Activated CD4-positive, alpha-beta T cell treated with anti-CD3 and anti-CD28 coated beads, Interleukin-2, amount 10 ng/mL, durations not matched to agents 24 days and 14 days (primary cell): ENCODE measurements at regions not wholly inside any gene's neighbourhood (a gene's known extent, or its start where the extent isn't known, plus 50 kb on each side); places are given as distances from the start of the nearest gene placed in this dataset.
A peak's percentile ranks its signal among the peaks of the same experiment; 100 is the strongest.
"Not testable (repeated sequence)": the region's sequence is repeated elsewhere in the genome, so short reads cannot be mapped to it uniquely, and the experiment has no call there.

Source experiments
- DNase-seq: peaks from one replicate; pipeline ENCODE4 v3.0.0; 2022
- H3K27ac Mint-ChIP-seq: one replicate; pipeline ENCODE4 v1.8.0; 2022; ENCODE audit warnings: mild to moderate bottlenecking, mixed read lengths
- H3K27me3 Mint-ChIP-seq: one replicate; pipeline ENCODE4 v1.8.0; 2022; ENCODE audit warnings: mixed read lengths
- H3K36me3 Mint-ChIP-seq: one replicate; pipeline ENCODE4 v1.8.0; 2022; ENCODE audit warnings: low read depth, mild to moderate bottlenecking, mixed read lengths
- H3K4me1 Mint-ChIP-seq: one replicate; pipeline ENCODE4 v1.8.0; 2021; ENCODE audit warnings: mixed read lengths
- H3K4me3 Mint-ChIP-seq: one replicate; pipeline ENCODE4 v1.8.0; 2022; ENCODE audit warnings: mild to moderate bottlenecking, moderate library complexity, mixed read lengths
- H3K9me3 Mint-ChIP-seq: one replicate; pipeline ENCODE4 v1.8.0; 2021; ENCODE audit warnings: mixed read lengths
- intact Hi-C: fragments of 100-400 bp; cut with micrococcal nuclease; formaldehyde crosslinking; loops from one replicate; pipeline ENCODE4 v1.15.1; 2023

DNA sequence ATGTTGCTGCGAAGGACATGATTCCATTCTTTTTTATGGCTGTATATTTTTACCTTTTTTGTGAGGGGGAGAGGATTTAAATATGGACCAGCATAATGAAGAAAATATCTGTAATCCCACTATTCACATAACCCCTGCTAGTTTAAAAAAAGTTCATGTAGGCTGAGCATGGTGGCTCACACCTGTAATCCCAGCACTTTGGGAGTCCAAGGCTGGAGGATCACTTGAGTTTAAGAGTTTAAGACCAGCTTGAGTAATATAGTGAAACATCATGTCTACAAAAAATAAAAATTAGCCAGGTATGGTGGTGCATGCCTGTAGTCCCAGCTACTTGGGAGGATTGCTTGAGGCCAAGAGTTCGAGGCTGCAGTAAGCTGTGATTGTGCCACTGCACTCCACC, 99.8 kb upstream of the TPTE start:
- H3K36me3 Mint-ChIP-seq, H3K27ac Mint-ChIP-seq, H3K9me3 Mint-ChIP-seq, H3K4me1 Mint-ChIP-seq, H3K27me3 Mint-ChIP-seq, H3K4me3 Mint-ChIP-seq, intact Hi-C loops: not testable (repeated sequence)
- DNase-seq: peak; percentile 51

DNA sequence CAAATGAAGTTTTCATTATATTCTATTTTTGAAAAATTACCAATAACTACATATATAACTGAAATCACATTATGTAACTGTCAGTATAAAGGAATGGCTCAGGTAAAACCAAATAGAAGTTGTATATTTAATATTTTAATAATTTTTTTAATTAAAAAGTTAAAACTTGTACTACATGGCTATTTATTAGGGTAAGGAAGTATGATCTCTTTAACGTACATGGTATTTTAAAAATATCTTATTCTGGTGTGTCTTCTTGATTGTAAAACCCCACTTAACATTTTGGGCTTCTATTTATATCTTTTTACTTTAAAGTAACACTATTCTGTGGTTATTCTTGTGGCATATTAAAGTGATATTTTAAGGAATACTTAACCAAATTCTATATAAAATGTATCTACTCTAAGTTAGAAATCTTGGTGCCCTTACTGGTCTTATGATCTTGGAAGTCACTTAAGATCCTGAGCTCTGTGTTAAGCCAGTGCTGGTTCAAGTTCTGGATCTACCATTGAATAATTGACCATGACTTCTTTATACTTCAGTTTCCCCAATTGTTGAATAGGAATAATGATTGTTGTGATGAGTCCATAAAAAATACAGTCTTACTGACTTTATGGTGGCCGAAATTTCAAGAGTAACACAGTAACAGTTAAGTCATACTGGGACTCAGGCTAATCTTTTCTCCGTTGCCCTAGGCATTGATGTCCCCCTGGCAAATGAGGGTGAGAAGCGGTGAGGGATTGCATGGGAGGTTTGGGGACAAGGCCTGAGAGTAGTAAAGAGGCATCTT, 97.1 kb upstream of the TPTE start:
- DNase-seq: peak; percentile 60
- H3K4me3 Mint-ChIP-seq, H3K27me3 Mint-ChIP-seq, H3K27ac Mint-ChIP-seq, H3K9me3 Mint-ChIP-seq, H3K4me1 Mint-ChIP-seq, intact Hi-C loops, H3K36me3 Mint-ChIP-seq: not testable (repeated sequence)

- H3K27me3 Mint-ChIP-seq, DNase-seq, H3K4me1 Mint-ChIP-seq, H3K36me3 Mint-ChIP-seq, H3K9me3 Mint-ChIP-seq, intact Hi-C loops, H3K27ac Mint-ChIP-seq, H3K4me3 Mint-ChIP-seq: not testable (repeated sequence)
Measured at GRCh38 chr21:10424887-10425145, 96.6 kb upstream of the TPTE start.

- H3K27ac Mint-ChIP-seq: no peak overlapping the region
- intact Hi-C loops: no loop called here
- peak; percentile 55 for DNase-seq
- no peaks in the 10 kb centered on the region for H3K4me1 Mint-ChIP-seq
- H3K9me3 Mint-ChIP-seq: no peaks in the 10 kb centered on the region
- H3K27me3 Mint-ChIP-seq: no peaks in the 10 kb centered on the region
- H3K36me3 Mint-ChIP-seq: no peaks in the 10 kb centered on the region
- H3K4me3 Mint-ChIP-seq: no peak overlapping the region
Measured at GRCh38 chr21:10425856-10426255, 95.5 kb upstream of the TPTE start.

DNA sequence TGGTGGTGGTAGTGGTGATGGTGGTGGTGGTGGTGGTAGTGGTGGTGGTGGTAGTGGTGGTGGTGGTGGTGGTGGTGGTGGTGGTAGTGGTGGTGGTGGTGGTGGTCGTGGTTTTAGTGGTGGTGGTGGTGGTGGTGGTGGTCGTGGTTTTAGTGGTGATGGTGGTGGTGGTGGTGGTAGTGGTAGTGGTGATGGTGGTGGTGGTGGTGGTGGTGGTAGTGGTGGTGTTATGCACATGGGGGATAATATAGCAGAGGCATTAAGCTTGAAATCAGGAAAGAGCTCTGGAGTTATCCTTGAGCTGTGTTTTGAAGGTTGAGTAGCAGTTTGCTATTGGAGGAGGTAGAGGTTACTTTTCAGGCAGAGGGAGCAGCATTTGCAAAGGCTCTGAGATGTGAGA, 94.6 kb upstream of the TPTE start:
- H3K4me1 Mint-ChIP-seq, H3K27me3 Mint-ChIP-seq, H3K4me3 Mint-ChIP-seq, intact Hi-C loops, H3K27ac Mint-ChIP-seq, H3K36me3 Mint-ChIP-seq, H3K9me3 Mint-ChIP-seq: not testable (repeated sequence)
- DNase-seq: peak; percentile 50

DNA sequence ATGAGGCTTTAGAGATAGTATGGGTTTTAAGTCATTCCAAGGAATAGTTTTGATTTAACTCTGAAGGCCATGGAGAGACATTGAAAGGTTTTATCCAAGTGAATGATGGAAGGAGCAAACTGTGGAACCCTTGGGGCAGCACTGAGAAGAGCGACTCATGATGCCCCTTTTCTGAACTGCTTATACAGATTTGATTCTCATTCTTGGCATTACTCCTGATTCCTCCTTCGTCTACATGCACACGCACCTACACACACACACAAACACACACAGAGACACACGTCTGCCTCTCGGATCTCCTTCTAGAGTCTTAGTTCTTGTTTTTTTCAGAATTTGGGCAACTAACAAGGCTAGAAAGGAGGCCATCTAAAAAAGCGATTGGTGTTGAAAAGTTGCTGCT, 94.1 kb upstream of the TPTE start:
- DNase-seq, H3K36me3 Mint-ChIP-seq, H3K27ac Mint-ChIP-seq, H3K9me3 Mint-ChIP-seq, H3K4me3 Mint-ChIP-seq, H3K4me1 Mint-ChIP-seq, intact Hi-C loops, H3K27me3 Mint-ChIP-seq: not testable (repeated sequence)

DNA sequence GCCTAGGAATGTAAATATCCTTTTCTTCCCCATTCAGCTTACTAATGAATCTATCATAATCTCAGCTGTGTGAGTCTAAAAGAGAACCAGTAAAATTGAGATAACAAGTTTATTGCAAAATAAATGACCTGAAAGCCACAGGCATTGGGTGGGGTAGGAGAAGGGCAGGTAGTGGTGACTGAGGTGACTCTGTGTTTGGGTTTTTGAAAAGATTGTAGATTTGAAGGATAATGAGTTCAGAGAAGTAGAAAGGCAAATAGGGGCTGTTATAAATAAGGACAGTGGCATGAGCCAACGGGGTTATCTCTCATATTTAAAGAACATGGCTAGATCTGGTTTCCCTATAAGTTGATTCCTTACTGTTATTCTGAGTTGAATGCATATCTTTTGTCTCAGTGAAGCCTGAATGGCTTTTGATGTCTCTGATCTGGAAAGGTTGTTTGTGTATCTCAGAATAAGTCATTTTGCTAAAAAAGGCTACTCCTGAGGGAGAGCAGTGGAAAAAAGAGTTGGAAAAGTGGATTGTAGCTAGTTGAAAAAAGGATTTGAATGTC, 92.3 kb upstream of the TPTE start:
- H3K4me3 Mint-ChIP-seq, H3K27ac Mint-ChIP-seq, H3K27me3 Mint-ChIP-seq, H3K9me3 Mint-ChIP-seq, H3K36me3 Mint-ChIP-seq, H3K4me1 Mint-ChIP-seq, DNase-seq, intact Hi-C loops: not testable (repeated sequence)

DNA sequence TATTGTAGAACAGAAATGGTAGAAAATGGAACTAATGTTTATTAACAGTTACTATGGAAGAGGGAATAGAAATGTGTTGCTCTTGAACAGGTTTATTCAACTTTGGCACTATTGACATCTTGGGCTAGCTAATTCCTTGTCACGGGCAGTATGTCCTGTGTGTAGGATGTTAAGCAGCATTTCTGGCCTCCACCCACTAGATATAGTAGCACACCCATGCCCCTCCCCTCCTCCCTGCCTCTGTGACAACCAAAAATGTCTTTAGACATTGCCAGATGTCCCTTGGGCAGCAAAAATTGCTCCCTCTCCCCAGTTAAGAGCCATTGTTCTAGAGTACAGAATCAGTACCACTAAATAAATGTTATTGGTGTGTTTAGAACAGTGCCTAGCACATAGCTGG, 91.4 kb upstream of the TPTE start:
- Mint-ChIP-seq H3K4me3 (no peak overlapping the region), H3K36me3 (no peaks in the 10 kb centered on the region), H3K4me1 (no peaks in the 10 kb centered on the region), H3K9me3 (peaks cover 3% of the 10 kb centered on the region), H3K27me3 (no peaks in the 10 kb centered on the region), H3K27ac (no peak overlapping the region)
- intact Hi-C loops: no loop called here
- DNase-seq: no peak

DNA sequence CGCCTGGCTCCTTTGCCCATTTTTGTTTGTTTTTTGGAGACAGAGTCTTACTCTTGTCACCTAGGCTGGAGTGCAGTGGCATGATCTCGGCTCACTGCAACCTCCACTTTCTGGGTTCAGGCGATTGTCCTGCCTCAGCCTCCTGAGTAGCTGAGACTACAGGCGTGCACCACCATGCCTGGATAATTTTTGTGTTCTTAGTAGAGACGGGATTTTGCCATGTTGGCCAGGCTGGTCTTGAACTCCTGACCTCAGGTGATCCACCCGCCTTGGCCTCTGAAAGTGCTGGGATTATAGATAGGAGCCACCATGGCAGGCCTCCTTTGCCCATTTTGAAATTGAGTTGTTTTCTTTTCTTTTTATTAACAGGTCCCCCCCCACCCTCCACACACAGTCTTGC, 89.4 kb upstream of the TPTE start:
- H3K27ac Mint-ChIP-seq, H3K4me1 Mint-ChIP-seq, DNase-seq, H3K36me3 Mint-ChIP-seq, H3K9me3 Mint-ChIP-seq, H3K4me3 Mint-ChIP-seq, intact Hi-C loops, H3K27me3 Mint-ChIP-seq: not testable (repeated sequence)

DNA sequence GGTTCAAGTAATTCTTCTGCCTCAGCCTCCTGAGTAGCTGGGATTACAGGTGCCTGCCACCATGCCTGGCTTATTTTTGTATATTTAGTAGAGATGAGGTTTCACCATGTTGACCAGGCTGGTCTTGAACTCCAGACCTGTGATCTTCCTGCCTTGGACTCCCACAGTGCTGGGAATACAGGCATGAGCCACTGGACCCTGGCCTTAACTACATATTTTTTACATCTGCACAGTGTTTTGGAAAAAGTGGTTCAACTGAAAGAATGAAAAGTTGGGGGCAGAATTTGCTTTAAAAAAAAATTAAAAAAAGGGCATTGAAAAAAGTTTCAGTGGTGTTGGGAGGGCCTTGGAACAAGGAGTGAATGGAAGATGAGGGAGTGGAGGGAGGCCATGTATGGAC, 88.9 kb upstream of the TPTE start:
- H3K9me3 Mint-ChIP-seq, H3K36me3 Mint-ChIP-seq, H3K27me3 Mint-ChIP-seq, H3K4me1 Mint-ChIP-seq, H3K4me3 Mint-ChIP-seq, H3K27ac Mint-ChIP-seq, intact Hi-C loops: not testable (repeated sequence)
- DNase-seq: peak; percentile 53

DNA sequence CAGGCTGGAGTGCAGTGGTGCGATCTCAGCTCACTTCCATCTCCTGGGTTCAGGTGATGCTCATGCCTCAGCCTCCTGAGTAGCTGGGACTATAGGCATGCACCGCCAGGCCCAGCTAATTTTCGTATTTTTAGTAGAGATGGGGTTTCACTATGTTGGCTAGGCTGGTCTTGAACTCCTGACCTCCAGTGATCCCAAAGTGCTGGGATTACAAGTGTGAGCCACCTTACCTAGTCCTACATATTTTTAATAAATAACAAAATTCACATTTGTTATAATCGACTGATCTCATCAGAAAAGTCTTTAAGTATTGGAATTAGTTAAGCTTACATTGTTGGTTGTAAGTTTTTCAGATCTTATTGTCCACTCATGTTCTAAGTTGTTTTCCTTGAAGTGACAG, 83.4 kb upstream of the TPTE start:
- H3K27ac Mint-ChIP-seq, H3K4me3 Mint-ChIP-seq, H3K9me3 Mint-ChIP-seq, H3K4me1 Mint-ChIP-seq, DNase-seq, H3K27me3 Mint-ChIP-seq, H3K36me3 Mint-ChIP-seq, intact Hi-C loops: not testable (repeated sequence)

DNA sequence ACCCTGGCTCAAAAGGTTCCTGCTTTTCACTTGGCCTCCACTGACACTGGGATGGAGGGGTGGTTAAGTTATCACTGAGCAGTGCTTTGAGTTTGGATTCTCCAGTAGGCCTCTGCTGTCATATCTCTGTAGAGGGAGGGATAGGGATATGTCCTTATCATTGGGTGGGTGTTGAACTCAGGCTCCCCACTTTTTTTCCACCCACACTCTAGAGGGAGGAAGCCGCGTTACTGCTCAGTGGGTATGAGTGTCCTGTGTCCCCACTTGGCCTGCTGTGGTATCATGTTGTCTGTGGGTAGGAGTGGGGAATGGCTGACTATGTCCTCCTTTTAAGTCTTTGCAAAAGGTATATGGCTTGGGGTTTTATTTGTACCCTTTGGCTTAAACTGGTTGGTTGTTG, 80.7 kb upstream of the TPTE start:
- H3K4me1 Mint-ChIP-seq, H3K36me3 Mint-ChIP-seq, H3K4me3 Mint-ChIP-seq, H3K27ac Mint-ChIP-seq, H3K27me3 Mint-ChIP-seq, DNase-seq, intact Hi-C loops, H3K9me3 Mint-ChIP-seq: not testable (repeated sequence)

DNA sequence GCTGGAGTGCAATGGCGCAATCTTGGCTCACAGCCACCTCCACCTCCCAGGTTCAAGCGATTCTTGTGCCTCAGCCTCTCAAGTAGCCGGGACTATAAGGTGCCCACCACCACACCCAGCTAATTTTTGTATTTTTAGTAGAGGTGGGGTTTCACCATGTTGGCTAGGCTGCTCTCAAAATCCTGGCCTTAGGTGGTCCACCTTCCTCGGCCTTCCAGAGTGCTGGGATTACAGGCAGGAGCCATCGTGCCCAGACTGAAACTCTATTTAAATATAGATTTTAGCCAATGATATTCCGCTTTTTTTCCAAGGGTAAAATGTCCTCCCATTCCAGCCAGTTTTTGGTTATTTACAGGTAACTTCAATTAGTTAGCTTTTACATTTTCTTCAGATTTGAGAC, 79.4 kb upstream of the TPTE start:
- H3K27ac Mint-ChIP-seq, DNase-seq, H3K27me3 Mint-ChIP-seq: not testable (repeated sequence)

DNA sequence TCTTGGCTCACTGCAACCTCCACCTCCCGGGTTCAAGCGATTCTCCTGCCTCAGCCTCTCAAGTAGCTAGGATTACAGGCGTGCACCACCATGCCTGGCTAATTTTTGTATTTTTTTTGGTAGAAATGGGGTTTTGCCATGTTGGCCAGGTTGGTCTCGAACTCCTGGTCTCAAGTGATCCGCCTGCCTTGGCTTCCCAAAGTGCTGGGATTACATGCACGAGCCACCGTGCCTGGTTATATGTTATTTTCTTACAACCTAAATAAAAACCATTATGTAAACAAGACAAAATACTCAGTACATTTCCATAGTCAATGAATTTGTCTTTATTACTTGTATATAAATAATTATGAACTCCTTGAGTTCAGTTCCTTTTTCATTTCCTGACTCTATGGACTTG, 75.7 kb upstream of the TPTE start:
- DNase-seq, H3K27me3 Mint-ChIP-seq, H3K27ac Mint-ChIP-seq, H3K4me1 Mint-ChIP-seq, H3K9me3 Mint-ChIP-seq, H3K4me3 Mint-ChIP-seq, intact Hi-C loops, H3K36me3 Mint-ChIP-seq: not testable (repeated sequence)

More for the DNA sequence above, 79.4 kb upstream of the TPTE start:
- H3K4me3 Mint-ChIP-seq, H3K9me3 Mint-ChIP-seq, H3K36me3 Mint-ChIP-seq, intact Hi-C loops, H3K4me1 Mint-ChIP-seq: not testable (repeated sequence)

GRCh38 chr21:10449451-10449850, 71.9 kb upstream of the TPTE start:
- H3K36me3 Mint-ChIP-seq, intact Hi-C loops, H3K4me1 Mint-ChIP-seq, H3K27ac Mint-ChIP-seq, H3K27me3 Mint-ChIP-seq, DNase-seq, H3K4me3 Mint-ChIP-seq: not testable (repeated sequence)
- H3K9me3 Mint-ChIP-seq: peaks cover 11% of the 10 kb centered on the region
